Natural killer cell (primary cell): ENCODE measurements at regions not wholly inside any gene's neighbourhood (a gene's known extent, or its start where the extent isn't known, plus 50 kb on each side); places are given as distances from the start of the nearest gene placed in this dataset.

Experiments used
- ATAC-seq, 3 donors: fragments of 150-1000 bp in 2 of 3; fragments of 200-7000 bp in 1 of 3; cut with Tn5 transposase; 1 replicate in 1 of 3; 2 replicates in 2 of 3; pipeline ENCODE4 v1.10.0; 2021; ENCODE audit warnings: mild to moderate bottlenecking in 2 of 3, moderate library complexity in 2 of 3
- DNase-seq, 2 donors: peaks; one replicate each; pipeline versions ENCODE4 v3.0.0 to v3.0.0-alpha.2; 2013 to 2021; ENCODE audit warnings: mixed read lengths in 1 of 2
- H3K27ac ChIP-seq: one replicate; pipeline ENCODE4 v1.5.1; 2013; ENCODE audit warnings: mild to moderate bottlenecking, low read length
- H3K27me3 ChIP-seq: one replicate; pipeline ENCODE4 v1.6.1; 2013; ENCODE audit warnings: low read length; ENCODE audit not compliant: control insufficient read depth, insufficient read depth
- H3K36me3 ChIP-seq: one replicate; pipeline ENCODE4 v1.6.1; 2013; ENCODE audit warnings: low read length; ENCODE audit not compliant: control insufficient read depth, insufficient read depth
- H3K4me1 ChIP-seq: one replicate; pipeline ENCODE4 v1.6.1; 2013; ENCODE audit warnings: low read length; ENCODE audit not compliant: control insufficient read depth, insufficient read depth
- H3K4me3 ChIP-seq: one replicate; pipeline ENCODE4 v1.5.1; 2013; ENCODE audit warnings: low read length
- H3K9me3 ChIP-seq: one replicate; pipeline ENCODE4 v1.6.1; 2013; ENCODE audit warnings: low read length; ENCODE audit not compliant: control insufficient read depth, insufficient read depth
- H3K27ac Mint-ChIP-seq, 2 donors: one replicate each; pipeline ENCODE4 v1.8.0; 2022; ENCODE audit warnings: mild to moderate bottlenecking in 2 of 2, mixed read lengths in 2 of 2, moderate library complexity in 1 of 2
- H3K27me3 Mint-ChIP-seq, 2 donors: one replicate each; pipeline ENCODE4 v1.8.0; 2022; ENCODE audit warnings: low read depth in 2 of 2, mixed read lengths in 2 of 2
- H3K36me3 Mint-ChIP-seq: one replicate; pipeline ENCODE4 v1.8.0; 2022; ENCODE audit warnings: mixed read lengths
- H3K4me1 Mint-ChIP-seq, 2 donors: one replicate each; pipeline ENCODE4 v1.8.0; 2022; ENCODE audit warnings: mixed read lengths in 2 of 2
- H3K4me3 Mint-ChIP-seq: one replicate; pipeline ENCODE4 v1.8.0; 2022; ENCODE audit warnings: mild to moderate bottlenecking, moderate library complexity, mixed read lengths
- H3K9me3 Mint-ChIP-seq, 2 donors: one replicate each; pipeline ENCODE4 v1.8.0; 2022; ENCODE audit warnings: mixed read lengths in 2 of 2
- WGBS: methylation state at CpG from one replicate; pipeline ENCODE4 v1.1.7; 2013; ENCODE audit warnings: missing lambda C conversion rate; ENCODE audit not compliant: insufficient coverage; 5-methylcytosine and 5-hydroxymethylcytosine counted together
- intact Hi-C: fragments of 100-400 bp; cut with micrococcal nuclease; formaldehyde crosslinking; loops from one replicate; pipeline ENCODE4 v1.14.2; 2022
- TF ChIP-seq, protein P1 (sequence below): fragments of 200-600 bp; IDR thresholded peaks from one replicate; pipeline ENCODE4 v1.8.0; 2022; ENCODE audit warnings: antibody characterized with exemption

DNA sequence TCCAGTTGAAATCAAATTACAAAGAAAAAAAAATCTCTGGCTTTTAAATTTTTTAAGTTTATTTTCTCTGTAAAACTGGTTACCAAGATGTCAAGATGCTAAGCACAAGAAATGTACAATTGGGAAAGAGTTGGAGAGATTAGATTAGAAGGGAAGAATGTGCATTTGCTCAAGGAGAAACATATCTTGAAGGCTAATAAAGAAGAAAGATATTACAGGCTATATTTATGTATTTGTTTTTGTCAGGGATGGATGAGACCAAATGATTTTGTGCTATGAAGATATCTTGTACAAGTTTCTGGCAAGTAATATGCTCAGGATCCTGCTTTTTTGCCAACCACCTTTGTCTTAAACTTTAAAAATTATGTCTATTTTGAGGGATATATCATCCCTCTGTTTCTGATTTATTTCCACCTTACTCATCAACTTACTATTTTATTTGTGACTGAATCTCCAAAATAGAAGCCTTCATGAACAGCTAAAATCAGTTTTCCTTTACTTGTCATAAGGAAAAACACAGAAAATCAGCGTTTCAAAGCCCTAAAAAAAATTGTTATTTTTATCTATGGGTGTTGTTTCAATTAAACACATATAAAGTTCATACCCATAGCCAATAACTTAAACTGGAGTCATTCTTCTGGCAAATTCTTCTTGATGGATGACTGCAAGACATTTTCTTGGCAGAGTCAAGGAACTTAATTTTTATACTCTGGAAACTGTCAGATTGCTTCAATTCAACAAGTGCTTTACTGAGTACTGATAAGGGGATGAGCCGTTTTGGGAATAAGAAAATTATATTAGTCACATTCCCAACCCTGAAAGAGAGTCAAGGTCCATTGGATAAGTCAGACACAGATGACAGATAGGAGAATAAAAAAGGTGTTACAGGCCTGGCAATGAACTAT, 141.8 kb downstream of the CTH start:
- Histone ChIP-seq H3K4me3 (no peak overlapping the region), H3K9me3 (no peaks in the 10 kb centered on the region), H3K27ac (no peak overlapping the region), H3K4me1 (no peaks in the 10 kb centered on the region), H3K36me3 (no peaks in the 10 kb centered on the region), H3K27me3 (no peaks in the 10 kb centered on the region)
- intact Hi-C loops, result no loop called here
- Mint-ChIP-seq H3K4me1 (no peaks in the 10 kb centered on the region), H3K4me3 (no peak overlapping the region), H3K27me3 (peaks cover 2 to 8% of the 10 kb centered on the region in 2 donors), H3K27ac (no peak overlapping the region), H3K9me3 (no peaks in the 10 kb centered on the region), H3K36me3 (no peaks in the 10 kb centered on the region)
- ATAC-seq, result no peak
- TF ChIP-seq, protein P1, sequence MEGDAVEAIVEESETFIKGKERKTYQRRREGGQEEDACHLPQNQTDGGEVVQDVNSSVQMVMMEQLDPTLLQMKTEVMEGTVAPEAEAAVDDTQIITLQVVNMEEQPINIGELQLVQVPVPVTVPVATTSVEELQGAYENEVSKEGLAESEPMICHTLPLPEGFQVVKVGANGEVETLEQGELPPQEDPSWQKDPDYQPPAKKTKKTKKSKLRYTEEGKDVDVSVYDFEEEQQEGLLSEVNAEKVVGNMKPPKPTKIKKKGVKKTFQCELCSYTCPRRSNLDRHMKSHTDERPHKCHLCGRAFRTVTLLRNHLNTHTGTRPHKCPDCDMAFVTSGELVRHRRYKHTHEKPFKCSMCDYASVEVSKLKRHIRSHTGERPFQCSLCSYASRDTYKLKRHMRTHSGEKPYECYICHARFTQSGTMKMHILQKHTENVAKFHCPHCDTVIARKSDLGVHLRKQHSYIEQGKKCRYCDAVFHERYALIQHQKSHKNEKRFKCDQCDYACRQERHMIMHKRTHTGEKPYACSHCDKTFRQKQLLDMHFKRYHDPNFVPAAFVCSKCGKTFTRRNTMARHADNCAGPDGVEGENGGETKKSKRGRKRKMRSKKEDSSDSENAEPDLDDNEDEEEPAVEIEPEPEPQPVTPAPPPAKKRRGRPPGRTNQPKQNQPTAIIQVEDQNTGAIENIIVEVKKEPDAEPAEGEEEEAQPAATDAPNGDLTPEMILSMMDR, result no peak
- no CpG with 5 or more reads among the region's 2 CpGs for WGBS
- no peak for DNase-seq

DNA sequence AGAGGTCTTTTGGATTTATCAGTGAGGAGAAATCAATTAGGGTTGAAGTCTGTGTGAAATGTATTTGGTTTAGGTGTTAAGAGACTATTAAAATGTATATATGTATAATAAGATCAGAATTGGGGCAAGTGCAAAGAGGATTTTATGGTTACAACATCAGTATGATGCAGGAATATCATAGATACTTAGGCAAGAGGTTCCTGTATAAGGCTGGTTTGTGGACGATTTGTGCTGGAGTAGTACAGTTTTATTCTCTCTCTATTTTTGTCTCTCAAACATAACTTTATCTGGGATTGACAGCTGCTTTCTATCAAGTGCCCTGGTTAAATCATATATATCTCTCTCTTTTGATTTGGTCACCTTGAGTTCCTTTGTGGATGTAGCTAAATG, 142.5 kb downstream of the CTH start:
- Histone ChIP-seq H3K9me3 (no peaks in the 10 kb centered on the region), H3K4me3 (no peak overlapping the region), H3K27me3 (no peaks in the 10 kb centered on the region), H3K36me3 (no peaks in the 10 kb centered on the region), H3K27ac (no peak overlapping the region), H3K4me1 (no peaks in the 10 kb centered on the region)
- no peaks in the 10 kb centered on the region for H3K4me1 Mint-ChIP-seq
- DNase-seq (no peak), ATAC-seq (no peak)
- no peaks in the 10 kb centered on the region for H3K36me3 Mint-ChIP-seq
- intact Hi-C loops, result no loop called here
- H3K4me3 Mint-ChIP-seq, result no peak overlapping the region
- WGBS, result no CpG with 5 or more reads among the region's 1 CpG
- TF ChIP-seq, protein P1, result no peak
- peaks cover 2 to 8% of the 10 kb centered on the region in 2 donors for H3K27me3 Mint-ChIP-seq
- no peaks in the 10 kb centered on the region for H3K9me3 Mint-ChIP-seq
- H3K27ac Mint-ChIP-seq, result no peak overlapping the region

DNA sequence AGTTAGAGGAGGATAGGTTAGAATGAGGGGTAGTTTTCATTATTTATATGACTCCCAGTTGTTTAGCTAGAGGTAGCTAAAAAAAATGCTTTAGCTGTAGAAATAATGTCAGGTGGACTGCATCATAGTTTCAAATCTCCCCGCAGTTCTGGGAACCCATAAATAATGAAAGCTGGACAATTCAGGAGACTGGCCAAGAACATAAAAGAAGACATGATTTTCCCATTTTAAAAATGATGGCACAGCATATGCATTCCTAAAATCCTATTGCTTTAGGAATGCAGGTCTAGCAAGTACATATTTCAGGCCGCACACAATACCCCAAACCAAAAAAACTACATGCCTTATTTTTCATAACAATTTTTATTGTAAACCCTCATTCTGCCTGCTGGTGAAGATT, 143.3 kb downstream of the CTH start:
- Mint-ChIP-seq H3K9me3 (no peaks in the 10 kb centered on the region), H3K4me1 (no peaks in the 10 kb centered on the region), H3K27ac (no peak overlapping the region), H3K27me3 (peaks cover 2 to 8% of the 10 kb centered on the region in 2 donors), H3K36me3 (no peaks in the 10 kb centered on the region), H3K4me3 (no peak overlapping the region)
- TF ChIP-seq, protein P1, result no peak
- Histone ChIP-seq H3K4me1 (no peaks in the 10 kb centered on the region), H3K36me3 (no peaks in the 10 kb centered on the region), H3K4me3 (no peak overlapping the region), H3K27ac (no peak overlapping the region), H3K9me3 (no peaks in the 10 kb centered on the region), H3K27me3 (no peaks in the 10 kb centered on the region)
- DNase-seq (no peak), ATAC-seq (no peak)
- WGBS, result 86% methylated on average over 2 of the region's 2 CpGs
- intact Hi-C loops, result no loop called here

DNA sequence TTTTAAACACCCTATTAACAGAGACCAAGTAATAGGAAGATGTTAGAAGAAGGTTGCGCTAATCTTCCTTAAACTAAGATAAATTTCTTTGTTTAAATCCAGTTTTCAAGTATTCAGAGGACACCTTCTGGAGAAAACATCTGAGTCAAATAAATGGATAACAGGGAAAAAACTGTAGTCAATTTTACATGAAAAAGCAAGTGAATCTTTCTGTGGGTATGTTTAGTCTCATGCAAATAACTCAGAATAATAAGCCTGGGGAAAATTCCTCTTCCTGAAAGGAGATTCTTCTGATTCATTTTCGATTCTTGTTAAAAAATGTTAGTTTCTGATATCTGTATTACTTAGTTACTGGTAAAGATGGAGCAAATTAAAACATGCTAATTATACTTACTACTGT, 145.5 kb downstream of the CTH start:
- no peak for ATAC-seq
- no peaks in the 10 kb centered on the region for H3K4me1 Mint-ChIP-seq
- Histone ChIP-seq H3K9me3 (no peaks in the 10 kb centered on the region), H3K27ac (no peak overlapping the region), H3K27me3 (no peaks in the 10 kb centered on the region), H3K4me1 (no peaks in the 10 kb centered on the region), H3K36me3 (no peaks in the 10 kb centered on the region), H3K4me3 (no peak overlapping the region)
- H3K36me3 Mint-ChIP-seq, result no peaks in the 10 kb centered on the region
- no peak for DNase-seq
- no peak overlapping the region for H3K4me3 Mint-ChIP-seq
- H3K27me3 Mint-ChIP-seq, result peaks cover 0 to 8% of the 10 kb centered on the region in 2 donors
- no peaks in the 10 kb centered on the region for H3K9me3 Mint-ChIP-seq
- TF ChIP-seq, protein P1, result no peak
- intact Hi-C loops, result no loop called here
- no peak overlapping the region for H3K27ac Mint-ChIP-seq
- no CpG with 5 or more reads among the region's 2 CpGs for WGBS
